MM.1S (cell line): ENCODE measurements at regions not wholly inside any gene's neighbourhood (a gene's known extent, or its start where the extent isn't known, plus 50 kb on each side); places are given as distances from the start of the nearest gene placed in this dataset.

Experiments used
- DNase-seq: peaks from one replicate; pipeline ENCODE4 v3.0.0-alpha.2; 2015
- H2AFZ ChIP-seq: fragments of 300-600 bp; sonication (generic); 2 replicates; pipeline ENCODE4 v1.6.0; 2016; ENCODE audit warnings: antibody characterized with exemption, low read length
- H3F3A ChIP-seq: fragments of 300-600 bp; sonication (generic); 2 replicates; pipeline ENCODE4 v1.6.1; 2016; ENCODE audit warnings: mild to moderate bottlenecking, antibody characterized with exemption, low read length, moderate library complexity, mixed read lengths; ENCODE audit not compliant: insufficient read depth
- H3K27ac ChIP-seq: fragments of 300-600 bp; sonication (generic); 2 replicates; pipeline ENCODE4 v1.5.1; 2016; ENCODE audit warnings: mild to moderate bottlenecking, low read length
- H3K27me3 ChIP-seq: fragments of 300-600 bp; sonication (generic); replicated peaks from 2 replicates; pipeline ENCODE4 v1.6.0; 2016; ENCODE audit warnings: low read length; ENCODE audit not compliant: insufficient read depth
- H3K36me3 ChIP-seq: fragments of 300-600 bp; sonication (generic); replicated peaks from 2 replicates; pipeline ENCODE4 v1.6.1; 2016; ENCODE audit warnings: mild to moderate bottlenecking, low read length, mixed read lengths; ENCODE audit not compliant: insufficient read depth
- H3K4me1 ChIP-seq: fragments of 300-600 bp; sonication (generic); 2 replicates; pipeline ENCODE4 v1.6.1; 2016; ENCODE audit warnings: low read length, mixed read lengths
- H3K4me2 ChIP-seq: fragments of 300-600 bp; sonication (generic); 2 replicates; pipeline ENCODE4 v1.6.0; 2016; ENCODE audit warnings: low read depth, low read length
- H3K4me3 ChIP-seq: fragments of 300-600 bp; sonication (generic); 2 replicates; pipeline ENCODE4 v1.5.1; 2016; ENCODE audit warnings: low read length, mixed read lengths
- H3K79me2 ChIP-seq: fragments of 300-600 bp; sonication (generic); 2 replicates; pipeline ENCODE4 v1.6.1; 2016; ENCODE audit warnings: mixed run types, low read length, mixed read lengths
- H3K9ac ChIP-seq: fragments of 300-600 bp; sonication (generic); 2 replicates; pipeline ENCODE4 v1.6.1; 2016; ENCODE audit warnings: low read length, mixed read lengths
- H3K9me2 ChIP-seq: fragments of 300-600 bp; sonication (generic); replicated peaks from 2 replicates; pipeline ENCODE4 v1.6.1; 2016; ENCODE audit warnings: mild to moderate bottlenecking, low read length, mixed read lengths; ENCODE audit not compliant: insufficient read depth
- H3K9me3 ChIP-seq: fragments of 300-600 bp; sonication (generic); replicated peaks from 2 replicates; pipeline ENCODE4 v1.6.1; 2016; ENCODE audit warnings: mild to moderate bottlenecking, low read length, mixed read lengths; ENCODE audit not compliant: insufficient read depth
- H4K20me1 ChIP-seq: fragments of 300-600 bp; sonication (generic); 2 replicates; pipeline ENCODE4 v1.6.1; 2016; ENCODE audit warnings: mild to moderate bottlenecking, low read length, moderate library complexity, mixed read lengths; ENCODE audit not compliant: insufficient read depth
- CTCF ChIP-seq: fragments of 300-600 bp; sonication (generic); IDR thresholded peaks from 2 replicates; pipeline ENCODE4 v1.5.1; 2016; ENCODE audit warnings: antibody characterized with exemption, low read length, mixed read lengths
- EZH2 ChIP-seq: fragments of 300-600 bp; sonication (generic); optimal IDR thresholded peaks from 2 replicates; pipeline ENCODE3; 2017; ENCODE audit warnings: low read depth, mild to moderate bottlenecking, antibody characterized with exemption, low read length, mixed read lengths
- EZH2phosphoT487 ChIP-seq: fragments of 300-600 bp; sonication (generic); IDR thresholded peaks from 2 replicates; pipeline ENCODE4 v1.6.1; 2018; ENCODE audit warnings: antibody characterized with exemption, low read length

DNA sequence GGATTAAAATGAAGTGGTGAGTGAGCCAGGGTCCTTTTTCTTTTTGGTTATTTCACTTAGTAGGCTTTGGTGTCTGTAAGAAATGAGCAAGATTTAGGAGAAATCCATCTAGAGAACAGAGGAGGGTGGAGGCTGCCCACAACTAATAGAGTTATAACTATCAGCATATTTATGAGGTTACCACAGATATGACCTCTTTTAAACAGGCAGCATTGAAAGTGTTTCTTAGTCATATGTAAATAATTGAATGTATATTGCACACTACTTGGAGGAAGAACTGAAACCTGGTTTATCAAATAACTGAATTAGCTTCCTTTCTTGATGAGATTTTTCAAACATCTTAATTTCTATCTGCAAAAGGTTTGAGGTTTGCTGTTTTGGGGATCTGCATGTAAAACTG lies 483.1 kb upstream of the PIK3R1 start:
- Histone ChIP-seq H3K9me2 (no peaks in the 10 kb centered on the region), H3K4me3 (no peak overlapping the region), H3K4me2 (no peak overlapping the region), H3K27ac (no peak overlapping the region), H3K9me3 (no peaks in the 10 kb centered on the region), H3K79me2 (no peaks in the 10 kb centered on the region), H3K36me3 (no peaks in the 10 kb centered on the region), H3K27me3 (no peaks in the 10 kb centered on the region), H3K9ac (no peak overlapping the region), H3K4me1 (no peaks in the 10 kb centered on the region), H2AFZ (no peak overlapping the region), H4K20me1 (no peaks in the 10 kb centered on the region), H3F3A (no peaks in the 10 kb centered on the region)
- no peak for TF ChIP-seq CTCF
- no peak for TF ChIP-seq EZH2phosphoT487
- no peak for TF ChIP-seq EZH2
- DNase-seq: no peak

DNA sequence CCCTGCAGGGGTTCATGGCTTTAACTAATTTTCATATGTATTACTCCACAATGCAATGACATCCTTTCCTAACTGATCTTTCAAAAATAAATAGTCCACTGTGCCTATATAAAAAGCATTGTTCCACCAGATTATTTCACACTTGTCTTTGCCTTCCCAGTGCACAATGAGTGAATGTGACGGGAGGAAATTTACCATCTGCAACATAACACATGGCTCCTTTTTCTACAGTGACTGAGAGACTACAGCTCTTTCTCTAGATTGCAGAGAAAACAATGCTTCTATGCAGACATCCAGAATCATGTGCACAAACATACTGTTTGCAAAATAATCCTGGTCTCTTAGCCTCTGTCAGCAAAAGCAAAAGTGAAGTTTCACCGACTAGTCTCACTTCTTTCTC lies 483.7 kb upstream of the PIK3R1 start:
- Histone ChIP-seq H3K27me3 (no peaks in the 10 kb centered on the region), H3K4me3 (no peak overlapping the region), H3F3A (no peaks in the 10 kb centered on the region), H3K9ac (no peak overlapping the region), H4K20me1 (no peaks in the 10 kb centered on the region), H3K9me3 (no peaks in the 10 kb centered on the region), H3K9me2 (no peaks in the 10 kb centered on the region), H3K27ac (no peak overlapping the region), H3K4me1 (no peaks in the 10 kb centered on the region), H3K36me3 (no peaks in the 10 kb centered on the region), H2AFZ (no peak overlapping the region), H3K4me2 (no peak overlapping the region), H3K79me2 (no peaks in the 10 kb centered on the region)
- no peak for DNase-seq
- TF ChIP-seq EZH2phosphoT487 (no peak), CTCF (no peak)

GRCh38 chr5:67730917-67731474 lies 484.6 kb upstream of the PIK3R1 start:
- H2AFZ ChIP-seq: no peak overlapping the region

More at GRCh38 chr5:67730917-67731474, 484.6 kb upstream of the PIK3R1 start:
- Histone ChIP-seq H3K36me3 (no peaks in the 10 kb centered on the region), H3K9ac (no peak overlapping the region), H3K9me3 (no peaks in the 10 kb centered on the region), H3K4me1 (no peaks in the 10 kb centered on the region), H3K27ac (no peak overlapping the region), H3K9me2 (no peaks in the 10 kb centered on the region), H3K4me2 (no peak overlapping the region), H4K20me1 (no peaks in the 10 kb centered on the region), H3K79me2 (no peaks in the 10 kb centered on the region), H3K27me3 (no peaks in the 10 kb centered on the region), H3F3A (no peaks in the 10 kb centered on the region), H3K4me3 (no peak overlapping the region)
- no peak for DNase-seq
- TF ChIP-seq EZH2phosphoT487 (no peak), CTCF (no peak), EZH2 (no peak)
